ENCODE measurements at regions not wholly inside any gene's neighbourhood (a gene's known extent, or its start where the extent isn't known, plus 50 kb on each side); places are given as distances from the start of the nearest gene placed in this dataset.

- peaks cover 4% of the 10 kb centered on the region for H3K9me3 Mint-ChIP-seq
- TF ChIP-seq CTCF (conservative IDR thresholded peaks at IDR 0.05), result no peak
- H3K4me3 Mint-ChIP-seq, result no peak overlapping the region
- no peaks in the 10 kb centered on the region for H3K4me1 Mint-ChIP-seq
- H3K27ac Mint-ChIP-seq (ENCODE audit: unreplicated experiment), result no peak overlapping the region
- H3K27me3 Mint-ChIP-seq (ENCODE audit: low read depth), result peaks cover 6% of the 10 kb centered on the region
- no peak for DNase-seq (ENCODE audit: low read depth, low spot score)
- H3K36me3 Mint-ChIP-seq (ENCODE audit: low read depth), result no peaks in the 10 kb centered on the region
These were observed 73.8 kb downstream of the SLC25A46 start for GRCh38 chr5:110812639-110813038.

GRCh38 chr5:110815916-110816605 lies 77.3 kb downstream of the SLC25A46 start:
- Mint-ChIP-seq H3K9me3 (peaks cover 5% of the 10 kb centered on the region), H3K27me3 (ENCODE audit: low read depth) (peaks cover 2% of the 10 kb centered on the region), H3K4me3 (no peak overlapping the region), H3K4me1 (no peaks in the 10 kb centered on the region), H3K36me3 (ENCODE audit: low read depth) (no peaks in the 10 kb centered on the region), H3K27ac (ENCODE audit: unreplicated experiment) (no peak overlapping the region)
- no peak for TF ChIP-seq CTCF (conservative IDR thresholded peaks at IDR 0.05)
- DNase-seq (ENCODE audit: low read depth, low spot score), result no peak

GRCh38 chr5:110817459-110817858 lies 78.7 kb downstream of the SLC25A46 start:
- Mint-ChIP-seq H3K9me3 (peaks cover 5% of the 10 kb centered on the region), H3K27ac (ENCODE audit: unreplicated experiment) (no peak overlapping the region), H3K4me3 (no peak overlapping the region), H3K4me1 (no peaks in the 10 kb centered on the region), H3K27me3 (ENCODE audit: low read depth) (peaks cover 2% of the 10 kb centered on the region), H3K36me3 (ENCODE audit: low read depth) (no peaks in the 10 kb centered on the region)
- TF ChIP-seq CTCF (conservative IDR thresholded peaks at IDR 0.05), result no peak
- no peak for DNase-seq (ENCODE audit: low read depth, low spot score)

- Mint-ChIP-seq H3K4me3 (no peak overlapping the region), H3K27ac (ENCODE audit: unreplicated experiment) (no peak overlapping the region), H3K36me3 (ENCODE audit: low read depth) (peaks cover 3% of the 10 kb centered on the region), H3K27me3 (ENCODE audit: low read depth) (no peaks in the 10 kb centered on the region), H3K9me3 (peaks cover 10% of the 10 kb centered on the region), H3K4me1 (no peaks in the 10 kb centered on the region)
- DNase-seq (ENCODE audit: low read depth, low spot score), result no peak
- TF ChIP-seq CTCF (conservative IDR thresholded peaks at IDR 0.05), result no peak
These were observed 84.8 kb downstream of the SLC25A46 start for GRCh38 chr5:110823571-110823970.

GRCh38 chr5:110824936-110825441 lies 86.2 kb downstream of the SLC25A46 start:
- Mint-ChIP-seq H3K9me3 (peaks cover 10% of the 10 kb centered on the region), H3K27ac (ENCODE audit: unreplicated experiment) (no peak overlapping the region), H3K4me1 (no peaks in the 10 kb centered on the region), H3K27me3 (ENCODE audit: low read depth) (no peaks in the 10 kb centered on the region), H3K4me3 (no peak overlapping the region), H3K36me3 (ENCODE audit: low read depth) (peaks cover 3% of the 10 kb centered on the region)
- DNase-seq (ENCODE audit: low read depth, low spot score), result no peak
- no peak for TF ChIP-seq CTCF (conservative IDR thresholded peaks at IDR 0.05)
